ENCODE measurements at regions not wholly inside any gene's neighbourhood (a gene's known extent, or its start where the extent isn't known, plus 50 kb on each side); places are given as distances from the start of the nearest gene placed in this dataset.

GRCh38 chr18:56414357-56414756 lies 224.0 kb downstream of the TXNL1 start:
- TF ChIP-seq NR3C1 (IDR thresholded peaks at IDR 0.05) (no peak), EP300 (IDR thresholded peaks at IDR 0.05) (no peak), REST (IDR thresholded peaks at IDR 0.05) (no peak)
